CD4-positive, alpha-beta T cell treated with Interleukin-6 for 4 hours (primary cell): ENCODE measurements at regions not wholly inside any gene's neighbourhood (a gene's known extent, or its start where the extent isn't known, plus 50 kb on each side); places are given as distances from the start of the nearest gene placed in this dataset.

Experiments used
- DNase-seq: peaks from one replicate; pipeline ENCODE4 v3.0.0-alpha.2; 2020; ENCODE audit warnings: mixed read lengths

GRCh38 chr2:172232708-172233396 lies 130.2 kb upstream of the DLX2 start:
- no peak for DNase-seq

DNA sequence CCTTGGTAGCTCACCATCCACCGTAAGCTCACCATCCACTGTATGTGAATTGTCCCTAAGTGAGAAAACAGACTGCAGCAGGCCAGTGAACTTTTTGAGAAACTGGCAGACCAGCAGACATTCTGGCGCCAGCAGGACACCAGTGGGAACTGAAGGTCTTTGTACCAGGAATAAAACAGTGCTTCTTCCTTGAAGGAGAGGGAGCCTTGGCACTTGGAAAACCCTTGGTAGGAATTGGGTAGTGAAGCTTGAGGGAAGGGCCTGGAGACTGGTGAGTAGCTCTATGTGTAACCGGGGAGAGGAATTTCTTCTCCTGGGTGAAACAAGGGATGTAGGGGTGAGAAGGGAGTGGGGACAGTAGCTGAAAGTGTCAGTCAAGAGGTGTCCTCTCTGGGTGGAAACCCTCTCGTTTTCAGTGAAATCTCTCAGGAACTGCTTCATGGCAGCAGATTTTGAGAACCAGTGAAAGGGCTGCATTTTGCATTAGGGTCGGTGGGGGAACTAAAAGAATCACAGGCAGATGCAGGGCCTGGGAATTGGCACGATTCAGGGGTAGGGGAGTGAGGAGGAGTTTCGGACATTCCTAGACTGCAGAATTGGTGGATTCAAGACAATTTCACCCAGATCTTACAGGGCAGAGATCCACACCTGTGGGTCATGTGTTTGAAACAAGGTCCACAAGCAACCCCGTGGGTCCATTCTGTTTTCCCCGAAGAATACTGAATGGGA lies 131.5 kb upstream of the DLX2 start:
- DNase-seq, result no peak

DNA sequence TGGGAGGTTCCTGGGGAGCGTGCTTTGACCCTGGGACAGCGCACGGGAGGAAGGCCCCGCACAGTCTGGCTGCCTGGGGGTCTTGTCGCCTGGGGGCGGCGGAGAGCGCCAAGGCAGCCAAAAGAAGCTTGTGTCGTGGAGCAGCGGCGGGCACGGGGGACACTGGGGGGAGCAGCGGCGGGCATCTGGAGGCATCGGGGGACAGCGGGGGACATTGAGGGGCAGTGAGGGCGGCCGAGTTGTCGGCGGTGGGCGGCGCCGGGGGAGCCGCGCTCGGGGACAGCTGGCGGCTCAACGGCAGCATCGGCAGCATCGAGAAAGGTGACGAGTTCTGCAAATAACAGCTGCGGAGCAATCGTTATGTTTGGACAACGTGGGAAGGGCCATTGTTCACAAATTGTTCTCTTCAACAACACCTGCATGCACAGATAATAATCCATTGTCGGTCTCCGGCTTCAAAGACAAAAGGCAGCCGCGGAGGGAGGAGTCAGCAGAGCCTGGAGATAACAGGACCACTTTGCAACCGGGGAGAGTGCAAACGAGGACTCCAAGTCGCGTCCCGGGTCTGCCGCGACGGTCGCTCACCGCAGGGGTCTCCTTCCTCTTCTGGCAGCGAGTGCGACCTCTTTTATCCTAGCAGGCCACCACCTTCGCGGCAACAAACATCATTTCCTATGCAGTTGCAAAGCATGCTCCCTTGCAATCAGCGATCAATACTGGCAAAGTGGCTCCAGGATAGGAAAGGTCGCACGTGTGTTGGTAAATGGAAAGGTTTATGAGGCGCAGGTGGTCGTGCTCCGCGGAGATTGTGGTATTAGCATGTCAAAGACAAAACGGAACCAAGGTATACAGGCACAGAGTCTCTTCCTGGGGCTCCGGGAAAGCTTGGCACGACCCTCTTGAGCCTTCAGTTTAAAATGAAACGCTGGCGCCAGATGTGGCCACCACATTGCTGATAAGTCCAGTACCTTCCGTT lies 132.3 kb upstream of the DLX2 start:
- DNase-seq, result peak; percentile 62

DNA sequence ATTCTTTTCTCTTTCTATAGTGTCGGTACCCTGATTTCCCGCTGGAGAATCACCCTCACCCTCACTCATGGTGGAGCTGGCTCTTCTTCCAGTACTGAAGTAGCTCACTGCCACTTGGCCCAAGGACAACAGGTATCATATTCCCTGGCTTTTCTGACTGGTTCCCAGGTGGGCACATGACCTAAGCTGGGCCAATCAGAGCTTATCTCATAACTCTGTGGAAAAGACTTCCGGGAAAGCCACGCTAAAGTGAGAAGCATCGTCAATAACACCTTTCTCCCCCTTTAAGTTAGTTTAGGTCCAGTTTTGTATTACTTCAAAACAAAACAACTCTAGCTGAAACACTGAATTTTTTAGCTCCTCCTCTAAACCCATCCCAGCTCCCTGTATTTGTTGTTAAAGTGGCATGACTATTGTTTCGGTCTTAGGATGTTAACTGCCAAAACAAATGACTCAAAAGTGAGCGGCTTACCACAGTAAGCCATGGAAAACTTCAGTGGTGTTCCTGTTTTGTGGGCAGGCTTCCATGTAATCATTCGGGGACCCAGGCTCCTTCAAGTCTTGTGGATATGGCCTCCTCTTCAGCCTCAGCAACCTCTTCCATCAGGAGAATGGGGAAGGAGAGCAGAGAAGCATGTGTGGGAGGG lies 137.4 kb upstream of the DLX2 start:
- no peak for DNase-seq

GRCh38 chr2:172241222-172241621 lies 138.5 kb upstream of the DLX2 start:
- no peak for DNase-seq

GRCh38 chr2:172242471-172242870 lies 139.8 kb upstream of the DLX2 start:
- DNase-seq, result no peak

GRCh38 chr2:172242961-172243360 lies 140.3 kb upstream of the DLX2 start:
- no peak for DNase-seq

DNA sequence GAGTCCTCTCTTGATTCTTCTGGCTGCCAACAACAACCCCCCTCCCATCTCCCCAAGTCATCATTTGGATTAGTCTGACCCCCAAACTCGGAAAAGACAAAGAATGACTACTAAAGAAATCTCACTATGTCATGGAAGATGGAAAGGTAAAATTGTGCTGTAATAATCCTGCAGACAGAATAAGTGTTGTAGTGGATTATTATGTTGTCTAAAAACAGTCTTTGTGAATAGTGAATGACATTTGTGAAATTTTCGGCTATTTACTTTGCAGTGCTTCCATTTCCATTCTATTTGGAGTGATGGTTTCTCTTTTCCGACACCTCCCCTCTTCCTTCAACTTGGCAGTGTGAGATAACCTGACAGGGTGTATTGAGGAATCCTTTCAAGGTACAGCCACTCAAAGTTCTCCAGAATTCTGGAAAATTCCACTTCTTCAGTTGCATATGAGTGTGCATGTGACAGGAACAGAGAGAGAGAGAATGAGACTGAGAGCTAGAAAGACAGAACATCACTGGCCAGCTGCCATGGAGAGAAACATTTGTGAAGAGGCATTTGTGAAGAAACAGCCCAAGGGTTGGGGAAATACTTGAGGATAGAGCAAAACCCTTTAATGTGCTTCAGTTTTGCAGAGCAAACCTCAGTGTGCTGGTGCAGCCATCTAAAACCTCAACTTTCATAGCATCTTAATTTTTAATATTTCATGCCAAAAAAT lies 141.9 kb upstream of the DLX2 start:
- no peak for DNase-seq

DNA sequence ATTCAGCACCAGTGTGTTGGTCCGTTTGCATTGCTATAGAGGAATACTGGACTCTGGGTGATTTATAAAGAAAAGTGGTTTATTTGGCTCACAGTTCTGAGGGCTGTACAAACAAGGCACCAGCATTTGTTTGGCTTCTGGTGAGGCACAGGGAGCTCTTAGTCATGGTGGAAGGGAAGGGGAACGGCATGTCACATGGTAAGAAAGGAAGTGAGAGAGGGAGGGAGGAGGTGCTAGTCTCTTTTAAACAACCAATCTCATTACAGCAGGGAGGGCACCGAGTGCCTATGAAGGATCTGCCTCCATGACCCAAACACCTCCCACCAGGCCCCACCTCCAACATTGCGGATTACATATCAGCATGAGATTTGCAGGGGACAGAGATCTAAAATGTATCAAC lies 143.9 kb upstream of the DLX2 start:
- DNase-seq, result no peak

GRCh38 chr2:172247203-172247602 lies 144.5 kb upstream of the DLX2 start:
- DNase-seq, result no peak

- DNase-seq, result no peak
These were observed 145.7 kb upstream of the DLX2 start for GRCh38 chr2:172248381-172248780.

GRCh38 chr2:172248785-172249187 lies 146.1 kb upstream of the DLX2 start:
- DNase-seq, result no peak

DNA sequence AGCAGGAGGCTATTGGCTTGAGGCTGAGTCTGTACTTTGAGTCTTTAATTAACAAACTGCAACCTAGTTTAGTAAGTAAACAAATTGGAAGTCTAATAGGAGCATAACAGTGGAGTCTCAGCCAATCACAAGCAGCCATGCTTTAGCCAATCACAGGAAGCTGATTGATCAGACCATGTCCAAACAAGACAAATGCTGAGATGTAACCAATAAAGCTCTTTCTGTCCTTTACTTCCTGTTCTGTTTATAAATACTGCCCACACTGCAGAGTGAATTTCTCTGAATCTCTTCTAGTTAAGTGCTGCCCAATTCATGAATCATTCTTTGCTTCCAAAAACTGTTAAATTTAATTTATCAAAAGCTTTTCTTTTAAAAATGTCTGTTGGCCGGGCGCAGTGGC lies 146.6 kb upstream of the DLX2 start:
- DNase-seq, result no peak

DNA sequence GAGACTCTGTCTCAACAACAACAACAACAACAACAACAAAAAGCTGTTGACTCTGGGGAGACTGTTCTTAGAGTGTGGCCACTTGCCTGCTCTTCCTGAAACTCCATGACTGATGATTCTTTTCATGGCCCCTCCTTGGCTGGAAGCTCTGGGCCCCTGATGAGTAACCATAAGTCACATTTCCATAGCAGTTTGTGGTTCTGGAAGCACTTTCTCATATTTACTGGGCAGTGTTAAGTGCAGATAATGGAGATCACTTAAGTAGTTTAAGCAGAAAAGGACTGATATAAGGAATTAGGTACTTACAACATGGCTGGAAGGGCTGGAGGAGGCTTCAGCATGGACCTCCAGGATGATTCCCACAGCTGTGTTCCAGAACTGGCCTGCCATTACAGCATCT lies 147.3 kb upstream of the DLX2 start:
- DNase-seq, result no peak

GRCh38 chr2:172251231-172251630 lies 148.5 kb upstream of the DLX2 start:
- DNase-seq, result no peak

GRCh38 chr2:172252154-172252553 lies 149.5 kb upstream of the DLX2 start:
- no peak for DNase-seq

DNA sequence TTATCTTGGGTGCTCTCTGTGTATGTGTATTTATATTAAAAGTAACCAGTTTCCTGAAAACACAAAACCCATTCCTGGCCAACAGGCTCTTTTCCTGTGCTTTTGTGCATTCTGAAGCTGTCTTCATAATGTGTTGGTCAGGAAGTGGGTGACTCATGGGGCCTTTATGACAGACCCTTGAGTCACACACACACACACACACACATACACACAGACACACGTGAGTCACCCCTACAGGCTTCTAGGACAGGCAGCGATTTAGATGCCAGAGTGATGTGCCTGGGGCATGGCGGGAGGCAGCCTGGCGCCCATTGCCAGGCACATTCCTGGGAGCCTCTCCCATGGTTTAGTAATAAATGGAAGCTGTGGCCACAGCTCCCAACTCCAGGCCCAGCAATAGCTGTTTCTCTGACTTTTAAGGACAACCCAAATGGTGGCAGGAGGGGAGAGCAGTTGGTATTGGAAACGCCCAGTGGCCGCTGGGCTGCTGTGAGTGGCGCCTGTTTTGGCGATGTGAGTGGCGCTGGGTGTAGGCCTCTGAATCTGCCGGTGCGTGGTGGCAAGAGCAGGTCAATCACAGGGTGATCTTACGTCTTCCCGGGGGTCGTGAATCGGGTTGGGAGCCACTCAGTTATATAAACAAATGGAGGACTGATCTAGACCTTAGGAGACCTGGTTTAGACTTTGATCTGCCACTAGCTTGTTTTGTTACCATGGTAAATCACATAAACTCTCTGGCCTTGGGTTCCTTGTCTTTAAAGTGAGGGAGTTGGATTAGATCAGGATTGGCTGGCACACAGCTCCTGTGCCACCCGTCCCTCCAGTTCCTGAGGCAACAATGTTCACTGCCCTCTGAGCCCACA lies 150.7 kb upstream of the DLX2 start:
- DNase-seq, result peak; percentile 67

- DNase-seq, result no peak
These were observed 154.2 kb upstream of the DLX2 start for GRCh38 chr2:172256886-172257285.

DNA sequence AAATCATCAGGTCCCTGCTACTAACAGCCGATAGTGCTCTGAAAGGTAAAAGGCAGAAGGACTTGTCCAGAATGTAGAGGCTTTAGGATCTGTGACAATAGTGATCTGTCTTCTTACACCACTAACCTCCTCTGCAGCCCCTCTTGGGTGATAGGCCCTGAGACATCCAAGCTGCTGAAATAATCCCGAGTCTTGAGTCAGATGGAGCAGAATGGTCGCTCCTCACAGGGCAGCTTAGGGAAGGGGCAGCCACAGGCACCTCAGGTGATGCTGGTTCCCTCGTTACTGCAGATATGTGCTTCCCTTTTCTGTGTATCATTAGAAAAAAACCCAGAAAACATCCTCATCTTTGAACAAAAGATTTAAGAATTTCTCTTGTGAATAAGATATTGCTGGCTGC lies 157.1 kb upstream of the DLX2 start:
- no peak for DNase-seq

DNA sequence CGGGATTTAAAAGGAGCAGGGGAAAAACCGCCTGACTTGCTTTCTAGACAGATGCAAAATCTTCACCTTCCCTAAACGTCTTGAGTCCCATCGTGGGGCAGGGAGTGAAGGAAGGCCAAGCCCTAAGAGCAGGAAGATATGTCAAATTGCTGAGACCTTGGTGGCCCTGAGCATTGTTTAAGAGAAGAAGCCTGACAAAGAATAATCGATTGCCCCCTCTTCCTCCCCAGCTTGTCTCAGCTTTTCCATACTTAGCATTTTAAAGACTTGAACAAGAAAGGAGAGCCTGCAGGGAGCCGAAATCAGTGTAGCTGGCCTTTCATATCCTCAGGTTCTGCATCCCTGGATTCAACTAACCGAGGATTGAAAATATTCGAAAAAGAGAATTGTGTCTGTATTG lies 157.6 kb upstream of the DLX2 start:
- DNase-seq, result no peak

GRCh38 chr2:172261292-172261691 lies 158.6 kb upstream of the DLX2 start:
- DNase-seq, result no peak
